GM12873 (cell line): ENCODE measurements at regions not wholly inside any gene's neighbourhood (a gene's known extent, or its start where the extent isn't known, plus 50 kb on each side); places are given as distances from the start of the nearest gene placed in this dataset.

Experiments used
- TF ChIP-seq, protein P1 (sequence below): IDR thresholded peaks from 2 replicates; pipeline ENCODE4 v1.5.1; 2012; ENCODE audit warnings: low read depth, mild to moderate bottlenecking, moderate library complexity, low read length, control low read depth; ENCODE audit not compliant: insufficient read depth; ENCODE audit errors: missing control alignments

DNA sequence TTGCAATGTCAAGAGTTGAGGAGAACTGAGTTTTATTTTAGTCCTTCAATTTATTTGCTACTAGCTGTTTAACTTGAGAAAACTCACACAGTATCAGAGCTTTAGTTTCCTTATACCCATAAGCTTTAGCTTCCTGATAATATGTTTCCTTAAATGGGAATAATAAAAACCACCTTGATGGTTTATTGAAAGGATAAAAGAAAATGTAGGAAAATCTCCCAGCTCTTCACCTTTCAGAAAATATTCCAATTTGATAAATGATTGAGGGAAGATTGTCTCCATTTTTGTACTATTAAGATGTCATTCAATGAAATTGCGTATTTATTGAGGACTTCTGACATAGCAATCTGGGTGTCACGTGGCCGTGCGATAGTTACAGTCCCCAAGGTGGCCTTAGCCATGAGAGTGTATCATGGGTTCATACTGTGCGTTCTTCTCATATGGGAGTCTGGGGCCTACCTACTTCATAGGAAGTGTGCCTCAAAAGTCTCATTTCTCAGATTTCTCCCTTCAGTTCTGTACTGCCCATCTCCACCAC lies 296.3 kb upstream of the BMP2 start:
- TF ChIP-seq, protein P1, sequence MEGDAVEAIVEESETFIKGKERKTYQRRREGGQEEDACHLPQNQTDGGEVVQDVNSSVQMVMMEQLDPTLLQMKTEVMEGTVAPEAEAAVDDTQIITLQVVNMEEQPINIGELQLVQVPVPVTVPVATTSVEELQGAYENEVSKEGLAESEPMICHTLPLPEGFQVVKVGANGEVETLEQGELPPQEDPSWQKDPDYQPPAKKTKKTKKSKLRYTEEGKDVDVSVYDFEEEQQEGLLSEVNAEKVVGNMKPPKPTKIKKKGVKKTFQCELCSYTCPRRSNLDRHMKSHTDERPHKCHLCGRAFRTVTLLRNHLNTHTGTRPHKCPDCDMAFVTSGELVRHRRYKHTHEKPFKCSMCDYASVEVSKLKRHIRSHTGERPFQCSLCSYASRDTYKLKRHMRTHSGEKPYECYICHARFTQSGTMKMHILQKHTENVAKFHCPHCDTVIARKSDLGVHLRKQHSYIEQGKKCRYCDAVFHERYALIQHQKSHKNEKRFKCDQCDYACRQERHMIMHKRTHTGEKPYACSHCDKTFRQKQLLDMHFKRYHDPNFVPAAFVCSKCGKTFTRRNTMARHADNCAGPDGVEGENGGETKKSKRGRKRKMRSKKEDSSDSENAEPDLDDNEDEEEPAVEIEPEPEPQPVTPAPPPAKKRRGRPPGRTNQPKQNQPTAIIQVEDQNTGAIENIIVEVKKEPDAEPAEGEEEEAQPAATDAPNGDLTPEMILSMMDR: no peak

DNA sequence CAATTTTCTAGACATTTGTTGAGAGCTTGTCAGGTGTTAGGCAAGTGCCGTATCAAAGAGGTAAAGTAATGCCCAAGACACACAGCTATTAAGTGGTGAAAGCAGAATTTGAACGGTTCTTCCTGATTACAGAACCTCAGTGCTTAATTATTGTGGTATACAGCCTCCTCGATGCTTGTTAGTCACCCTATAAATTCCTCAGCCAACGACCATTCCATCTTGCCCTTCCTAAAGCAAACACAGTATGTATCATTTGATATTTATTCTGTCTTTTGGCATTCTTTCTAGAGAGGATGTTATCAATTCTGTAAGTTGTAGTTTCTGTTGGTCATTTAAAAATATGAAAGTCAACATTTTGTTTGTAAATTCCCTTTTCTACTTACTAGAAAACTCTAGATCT lies 297.8 kb upstream of the BMP2 start:
- TF ChIP-seq, protein P1: no peak

DNA sequence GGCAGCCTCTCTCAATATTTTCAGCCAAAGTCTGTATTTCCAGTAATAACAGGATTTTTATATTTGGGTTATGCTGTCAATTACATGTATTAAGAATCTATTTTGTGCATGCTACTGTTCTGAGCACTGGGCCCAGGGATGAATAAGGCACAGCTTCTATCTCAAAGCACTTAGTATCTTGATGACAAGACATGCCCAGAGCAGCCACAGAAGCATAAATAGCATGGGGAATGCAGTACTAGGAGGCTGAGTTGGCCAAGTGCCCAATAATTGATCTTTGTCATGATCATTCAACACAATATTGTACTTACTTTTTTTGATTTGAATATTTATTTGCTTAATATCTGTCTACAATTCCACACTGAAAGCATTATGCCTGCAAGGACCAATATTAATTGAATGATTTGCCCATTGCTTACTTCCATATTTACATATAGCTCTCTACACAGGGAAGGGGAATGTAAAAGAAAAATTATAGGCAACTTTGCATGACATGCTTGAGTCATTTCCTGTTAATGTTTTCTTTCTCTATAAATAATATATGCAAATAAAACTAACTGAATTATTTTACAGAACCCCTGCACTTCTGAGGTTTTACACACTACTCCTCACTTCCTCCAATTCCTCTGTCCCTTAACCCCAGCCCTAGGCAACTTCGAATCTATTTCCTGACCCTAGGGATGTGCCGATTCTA lies 298.9 kb upstream of the BMP2 start:
- TF ChIP-seq, protein P1: no peak

DNA sequence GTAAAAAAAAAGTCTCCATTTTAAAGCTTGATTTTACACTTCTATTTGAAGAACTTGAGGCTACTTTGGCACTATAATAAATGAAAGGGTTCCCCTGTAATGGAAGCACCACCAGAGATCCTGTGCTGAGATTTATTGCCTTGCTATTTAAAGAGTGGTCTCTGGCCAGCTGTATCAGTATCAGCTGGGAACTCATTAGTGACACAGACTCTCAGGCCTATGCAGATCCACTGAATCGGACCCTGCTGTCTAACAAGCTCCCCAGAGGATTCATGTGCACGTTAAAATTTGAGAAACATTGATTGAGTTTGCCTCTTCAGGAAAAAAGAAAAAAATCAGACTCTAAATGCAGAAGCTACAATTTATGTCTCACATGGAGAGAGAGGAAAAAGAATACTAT lies 299.9 kb upstream of the BMP2 start:
- TF ChIP-seq, protein P1: no peak

DNA sequence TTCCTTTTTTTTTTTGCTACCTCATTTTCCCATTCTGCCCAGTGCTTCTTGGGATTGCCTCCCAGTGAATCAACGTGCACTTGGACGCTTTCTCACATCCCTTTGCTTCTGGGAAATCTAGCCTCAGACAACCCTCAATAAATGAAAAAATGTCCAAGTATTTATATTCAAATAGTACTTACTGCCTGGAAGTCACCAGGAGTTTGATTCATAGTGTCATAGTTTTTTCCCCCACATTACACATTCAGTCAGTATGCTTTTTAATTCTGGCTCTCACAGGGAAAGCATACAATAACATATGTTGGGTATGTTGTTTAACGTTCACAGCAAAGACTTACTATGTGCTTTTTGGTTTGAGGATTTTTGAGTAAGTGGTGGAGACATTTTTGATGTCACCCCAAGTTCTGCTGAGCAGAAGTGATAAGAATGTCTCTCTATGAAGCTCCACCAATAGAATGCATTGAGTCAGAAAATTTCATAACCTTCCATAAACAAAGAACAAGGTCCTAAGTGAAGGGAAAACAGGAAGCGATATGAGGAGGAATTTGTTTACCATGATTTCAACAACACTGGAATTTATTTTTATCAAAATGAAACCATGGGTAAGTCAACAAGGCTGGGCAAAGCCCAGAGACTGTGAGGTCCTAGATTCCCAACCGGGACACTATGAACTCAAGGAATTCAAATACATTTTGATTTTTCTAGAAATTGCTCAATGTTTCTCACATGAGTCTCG lies 301.2 kb upstream of the BMP2 start:
- TF ChIP-seq, protein P1: no peak

DNA sequence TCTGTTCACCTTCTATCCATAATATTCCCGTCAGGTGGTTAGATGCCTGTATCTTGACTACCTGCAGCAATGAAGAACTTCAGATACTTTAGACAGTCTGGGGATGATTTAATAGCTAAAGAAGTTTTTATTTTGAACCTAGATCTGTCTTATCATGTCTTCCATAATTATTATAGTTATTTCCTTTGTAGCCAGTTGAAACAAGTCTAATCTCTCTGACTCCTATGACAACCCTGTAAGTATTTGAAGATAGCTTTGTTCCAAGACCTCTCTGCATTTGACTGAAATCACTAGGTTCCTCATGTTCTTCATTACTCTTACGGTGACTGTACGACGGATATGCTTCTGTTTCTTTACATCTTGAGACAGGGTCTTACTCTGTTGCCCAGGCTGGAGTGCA lies 316.6 kb upstream of the BMP2 start:
- TF ChIP-seq, protein P1: no peak

DNA sequence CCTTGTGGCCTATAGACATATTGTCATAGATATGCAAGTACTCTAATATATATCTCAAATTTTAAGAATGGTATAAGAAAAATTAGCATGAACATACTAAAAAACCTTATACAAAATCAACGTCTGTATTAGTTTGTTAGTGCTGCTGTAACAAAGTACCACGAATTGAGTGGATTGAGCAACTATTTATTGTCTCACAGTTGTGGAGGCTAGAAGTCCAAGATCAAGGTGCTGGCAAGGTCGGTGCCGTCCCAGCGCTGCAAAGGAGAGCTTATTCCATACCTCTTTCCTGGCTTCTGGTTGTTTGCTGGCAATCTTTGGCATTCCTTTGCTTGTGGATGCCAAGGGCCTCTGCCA lies 317.6 kb upstream of the FERMT1 start:
- TF ChIP-seq, protein P1: no peak
